NB4 (cell line): ENCODE measurements at regions not wholly inside any gene's neighbourhood (a gene's known extent, or its start where the extent isn't known, plus 50 kb on each side); places are given as distances from the start of the nearest gene placed in this dataset.

Experiments used
- CTCF ChIP-seq: IDR thresholded peaks from one replicate; pipeline ENCODE4 v1.5.1; 2012; ENCODE audit warnings: low read depth, low read length
- MYC ChIP-seq: IDR thresholded peaks from 2 replicates; pipeline ENCODE4 v1.6.1; 2011; ENCODE audit warnings: low read depth, low read length
- POLR2A ChIP-seq: IDR thresholded peaks from 2 replicates; pipeline ENCODE4 v1.6.1; 2011; ENCODE audit warnings: mild to moderate bottlenecking; ENCODE audit not compliant: insufficient read length; ENCODE audit errors: extremely low read depth
- TF ChIP-seq, protein P1 (sequence below): IDR thresholded peaks from 2 replicates; pipeline ENCODE4 v1.6.1; 2011; ENCODE audit warnings: low read depth, low read length

DNA sequence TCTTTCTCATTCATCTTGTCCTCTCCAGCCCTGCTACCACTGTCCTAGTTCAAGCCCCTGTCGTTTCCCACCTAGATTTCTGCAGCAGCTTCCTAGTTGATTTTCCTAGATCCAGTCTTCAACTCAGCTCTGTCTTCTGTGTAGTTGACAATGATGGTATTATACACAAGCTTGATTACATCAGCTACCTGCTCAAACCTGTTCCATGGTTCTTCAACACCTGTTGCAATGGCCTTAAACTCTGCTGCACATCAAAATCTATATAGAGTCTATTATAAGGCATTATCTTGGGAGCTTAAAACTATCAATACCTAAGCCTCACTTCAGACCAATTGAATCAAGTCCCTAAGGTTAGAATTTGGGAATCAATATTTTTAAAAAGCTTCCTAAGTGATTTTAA is 71.7 kb upstream of the PELI2 start:
- TF ChIP-seq CTCF = no peak
- TF ChIP-seq POLR2A = no peak
- no peak for TF ChIP-seq MYC
- TF ChIP-seq, protein P1, sequence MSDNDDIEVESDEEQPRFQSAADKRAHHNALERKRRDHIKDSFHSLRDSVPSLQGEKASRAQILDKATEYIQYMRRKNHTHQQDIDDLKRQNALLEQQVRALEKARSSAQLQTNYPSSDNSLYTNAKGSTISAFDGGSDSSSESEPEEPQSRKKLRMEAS = no peak
